ENCODE measurements at regions not wholly inside any gene's neighbourhood (a gene's known extent, or its start where the extent isn't known, plus 50 kb on each side); places are given as distances from the start of the nearest gene placed in this dataset.

GRCh38 chr2:200738590-200738989, 73.1 kb upstream of the BZW1 start:
- Histone ChIP-seq H3K36me3 (ENCODE audit: insufficient read depth, low read length, poor library complexity, severe bottlenecking) (no peaks in the 10 kb centered on the region), H3K4me1 (ENCODE audit: insufficient read depth, low read length, poor library complexity, severe bottlenecking) (peaks cover 8% of the 10 kb centered on the region), H3K4me3 (ENCODE audit: low read depth, low read length, poor library complexity, severe bottlenecking) (no peak overlapping the region), H3K9me3 (ENCODE audit: low read depth, low read length, poor library complexity, severe bottlenecking) (no peaks in the 10 kb centered on the region), H3K27ac (ENCODE audit: low read depth, low read length, poor library complexity, severe bottlenecking) (no peak overlapping the region), H3K27me3 (replicated peaks; ENCODE audit: insufficient read depth, low read depth, low read length, poor library complexity) (no peaks in the 10 kb centered on the region)
- intact Hi-C loops (cut with micrococcal nuclease; ENCODE audit: unreplicated experiment), result loop anchor here (10.0 kb wide), 2 partner anchors 464 to 764 kb away; no protein-coding TSS in a partner anchor
- BruUV-seq (replicated peaks), result no TSS peak
- POLR2A ChIA-PET (ENCODE audit: low non-redundant PET), result no interaction called here
- TF ChIP-seq CTCF (conservative IDR thresholded peaks at IDR 0.05; ENCODE audit: low read depth, low read length) (no peak), EZH2 (IDR thresholded peaks at IDR 0.05; ENCODE audit: borderline replicate concordance, low read depth, low read length, poor library complexity, severe bottlenecking) (no peak)
- CTCF ChIA-PET, result no interaction called here
- DNase-seq (ENCODE audit: low spot score), result no peak

GRCh38 chr2:200740907-200741306, 70.8 kb upstream of the BZW1 start:
- DNase-seq (ENCODE audit: low spot score), result no peak
- no TSS peak for BruUV-seq (replicated peaks)
- Histone ChIP-seq H3K27me3 (replicated peaks; ENCODE audit: insufficient read depth, low read depth, low read length, poor library complexity) (no peaks in the 10 kb centered on the region), H3K9me3 (ENCODE audit: low read depth, low read length, poor library complexity, severe bottlenecking) (no peaks in the 10 kb centered on the region), H3K27ac (ENCODE audit: low read depth, low read length, poor library complexity, severe bottlenecking) (no peak overlapping the region), H3K4me1 (ENCODE audit: insufficient read depth, low read length, poor library complexity, severe bottlenecking) (peaks cover 8% of the 10 kb centered on the region), H3K36me3 (ENCODE audit: insufficient read depth, low read length, poor library complexity, severe bottlenecking) (no peaks in the 10 kb centered on the region), H3K4me3 (ENCODE audit: low read depth, low read length, poor library complexity, severe bottlenecking) (no peak overlapping the region)
- POLR2A ChIA-PET (ENCODE audit: low non-redundant PET), result no interaction called here
- intact Hi-C loops (cut with micrococcal nuclease; ENCODE audit: unreplicated experiment), result no loop called here
- no peak for TF ChIP-seq EZH2 (IDR thresholded peaks at IDR 0.05; ENCODE audit: borderline replicate concordance, low read depth, low read length, poor library complexity, severe bottlenecking)
- no peak for TF ChIP-seq CTCF (conservative IDR thresholded peaks at IDR 0.05; ENCODE audit: low read depth, low read length)
- CTCF ChIA-PET, result no interaction called here

GRCh38 chr2:200741468-200742202, 70.1 kb upstream of the BZW1 start:
- no peak overlapping the region for H3K27ac ChIP-seq (ENCODE audit: low read depth, low read length, poor library complexity, severe bottlenecking)
- H3K9me3 ChIP-seq (ENCODE audit: low read depth, low read length, poor library complexity, severe bottlenecking), result no peaks in the 10 kb centered on the region
- H3K36me3 ChIP-seq (ENCODE audit: insufficient read depth, low read length, poor library complexity, severe bottlenecking), result no peaks in the 10 kb centered on the region
- no peak overlapping the region for H3K4me3 ChIP-seq (ENCODE audit: low read depth, low read length, poor library complexity, severe bottlenecking)
- POLR2A ChIA-PET (ENCODE audit: low non-redundant PET), result no interaction called here
- no peak for DNase-seq (ENCODE audit: low spot score)
- peaks cover 5% of the 10 kb centered on the region for H3K4me1 ChIP-seq (ENCODE audit: insufficient read depth, low read length, poor library complexity, severe bottlenecking)
- intact Hi-C loops (cut with micrococcal nuclease; ENCODE audit: unreplicated experiment), result no loop called here
- CTCF ChIA-PET, result no interaction called here
- TF ChIP-seq EZH2 (IDR thresholded peaks at IDR 0.05; ENCODE audit: borderline replicate concordance, low read depth, low read length, poor library complexity, severe bottlenecking) (no peak), CTCF (conservative IDR thresholded peaks at IDR 0.05; ENCODE audit: low read depth, low read length) (no peak)
- H3K27me3 ChIP-seq (replicated peaks; ENCODE audit: insufficient read depth, low read depth, low read length, poor library complexity), result no peaks in the 10 kb centered on the region
- no TSS peak for BruUV-seq (replicated peaks)

Measured in A673 (cell line).